Retinal pigment epithelial cell (primary cell): ENCODE measurements at regions not wholly inside any gene's neighbourhood (a gene's known extent, or its start where the extent isn't known, plus 50 kb on each side); places are given as distances from the start of the nearest gene placed in this dataset.

Experiments used
- DNase-seq: peaks from one replicate; pipeline ENCODE4 v3.0.0-alpha.2; 2010; ENCODE audit warnings: low read depth
- H3K4me3 ChIP-seq: 2 replicates; pipeline ENCODE4 v1.5.1; 2011; ENCODE audit warnings: mild to moderate bottlenecking, low read length, control low read depth, moderate library complexity
- CTCF ChIP-seq: conservative IDR thresholded peaks from 2 replicates; pipeline ENCODE4 v1.5.1; 2011; ENCODE audit warnings: low read depth, low read length, control low read depth, inconsistent platforms

GRCh38 chr2:226376516-226377180 is 423.0 kb downstream of the IRS1 start:
- no peak for DNase-seq
- H3K4me3 ChIP-seq = no peak overlapping the region
- TF ChIP-seq CTCF = no peak

- H3K4me3 ChIP-seq = no peak overlapping the region
- DNase-seq = no peak
- no peak for TF ChIP-seq CTCF
Measured at GRCh38 chr2:226366920-226367319, 432.7 kb downstream of the IRS1 start.

GRCh38 chr2:226364217-226364616 is 435.4 kb downstream of the IRS1 start:
- no peak overlapping the region for H3K4me3 ChIP-seq
- no peak for DNase-seq
- TF ChIP-seq CTCF = no peak

GRCh38 chr2:226362980-226363379 is 436.6 kb downstream of the IRS1 start:
- peak; percentile 64 for DNase-seq
- H3K4me3 ChIP-seq = no peak overlapping the region
- TF ChIP-seq CTCF = no peak

- DNase-seq = no peak
- TF ChIP-seq CTCF = no peak
Measured at GRCh38 chr2:226360658-226361057, 439.0 kb downstream of the IRS1 start.

GRCh38 chr2:226358688-226359087 is 440.9 kb downstream of the IRS1 start:
- H3K4me3 ChIP-seq = no peak overlapping the region
- no peak for TF ChIP-seq CTCF
- no peak for DNase-seq

More at GRCh38 chr2:226360658-226361057, 439.0 kb downstream of the IRS1 start:
- no peak overlapping the region for H3K4me3 ChIP-seq

- DNase-seq = no peak
- H3K4me3 ChIP-seq = no peak overlapping the region
- no peak for TF ChIP-seq CTCF
Measured at GRCh38 chr2:226357816-226358215, 441.8 kb downstream of the IRS1 start.
